ENCODE measurements at regions not wholly inside any gene's neighbourhood (a gene's known extent, or its start where the extent isn't known, plus 50 kb on each side); places are given as distances from the start of the nearest gene placed in this dataset.
"Not testable (repeated sequence)": the region's sequence is repeated elsewhere in the genome, so short reads cannot be mapped to it uniquely, and the experiment has no call there.

DNA sequence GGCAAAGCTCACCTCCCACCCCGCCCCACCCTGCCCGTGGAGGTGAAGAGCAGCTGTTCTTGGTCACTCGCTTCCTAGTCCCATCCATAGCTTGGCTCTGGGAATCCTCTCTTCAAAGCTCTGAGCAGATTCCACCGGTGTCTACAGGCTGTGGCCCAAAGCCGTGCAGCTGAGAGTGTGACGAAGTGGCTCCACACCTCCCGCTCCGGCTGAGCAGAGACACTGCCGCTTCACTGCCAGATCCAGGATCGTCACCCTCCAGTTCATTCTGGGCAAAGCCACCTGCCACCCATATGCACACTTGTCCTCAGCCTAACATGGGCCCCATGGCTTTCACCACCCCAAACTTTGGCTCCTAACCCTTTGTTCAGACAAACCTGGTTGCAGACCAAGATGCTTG, 532.9 kb upstream of the B3GAT1 start:
- H3K4me3 Mint-ChIP-seq (ENCODE audit: unreplicated experiment) = no peak overlapping the region
- peaks cover 38% of the 10 kb centered on the region for H3K4me1 Mint-ChIP-seq (ENCODE audit: low read depth)
- TF ChIP-seq, protein P1, sequence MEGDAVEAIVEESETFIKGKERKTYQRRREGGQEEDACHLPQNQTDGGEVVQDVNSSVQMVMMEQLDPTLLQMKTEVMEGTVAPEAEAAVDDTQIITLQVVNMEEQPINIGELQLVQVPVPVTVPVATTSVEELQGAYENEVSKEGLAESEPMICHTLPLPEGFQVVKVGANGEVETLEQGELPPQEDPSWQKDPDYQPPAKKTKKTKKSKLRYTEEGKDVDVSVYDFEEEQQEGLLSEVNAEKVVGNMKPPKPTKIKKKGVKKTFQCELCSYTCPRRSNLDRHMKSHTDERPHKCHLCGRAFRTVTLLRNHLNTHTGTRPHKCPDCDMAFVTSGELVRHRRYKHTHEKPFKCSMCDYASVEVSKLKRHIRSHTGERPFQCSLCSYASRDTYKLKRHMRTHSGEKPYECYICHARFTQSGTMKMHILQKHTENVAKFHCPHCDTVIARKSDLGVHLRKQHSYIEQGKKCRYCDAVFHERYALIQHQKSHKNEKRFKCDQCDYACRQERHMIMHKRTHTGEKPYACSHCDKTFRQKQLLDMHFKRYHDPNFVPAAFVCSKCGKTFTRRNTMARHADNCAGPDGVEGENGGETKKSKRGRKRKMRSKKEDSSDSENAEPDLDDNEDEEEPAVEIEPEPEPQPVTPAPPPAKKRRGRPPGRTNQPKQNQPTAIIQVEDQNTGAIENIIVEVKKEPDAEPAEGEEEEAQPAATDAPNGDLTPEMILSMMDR (IDR thresholded peaks at IDR 0.05) = no peak
- H3K9me3 Mint-ChIP-seq (ENCODE audit: low read depth) = no peaks in the 10 kb centered on the region
- no peaks in the 10 kb centered on the region for H3K36me3 Mint-ChIP-seq (ENCODE audit: low read depth)
- H3K27ac Mint-ChIP-seq (ENCODE audit: unreplicated experiment) = no peak overlapping the region
- peak; percentile 83 for DNase-seq (ENCODE audit: low spot score)
- H3K27me3 Mint-ChIP-seq (ENCODE audit: low read depth) = no peaks in the 10 kb centered on the region

DNA sequence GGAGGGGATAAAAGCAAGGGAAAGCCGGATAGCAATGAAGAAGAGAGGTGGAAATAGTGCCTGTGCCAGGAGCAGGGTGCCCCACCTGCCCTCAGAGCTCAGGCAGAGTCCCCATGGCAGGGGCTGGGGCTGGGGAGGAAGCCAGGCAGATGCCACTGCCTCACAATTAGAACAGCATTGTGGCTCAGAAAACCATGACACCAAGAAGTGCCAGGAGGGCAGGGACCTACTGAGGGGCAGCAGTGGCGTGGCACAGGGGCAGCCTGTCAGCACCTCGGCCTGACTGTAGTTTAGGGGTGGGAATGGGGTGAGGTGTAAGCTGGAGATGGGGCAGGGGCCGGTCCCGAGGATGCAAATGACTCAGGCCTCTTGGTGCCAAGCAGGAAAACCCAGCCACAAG, 532.1 kb upstream of the B3GAT1 start:
- Mint-ChIP-seq H3K27ac (ENCODE audit: unreplicated experiment) (no peak overlapping the region), H3K9me3 (ENCODE audit: low read depth) (no peaks in the 10 kb centered on the region), H3K4me3 (ENCODE audit: unreplicated experiment) (no peak overlapping the region), H3K36me3 (ENCODE audit: low read depth) (no peaks in the 10 kb centered on the region), H3K4me1 (ENCODE audit: low read depth) (peaks cover 30% of the 10 kb centered on the region), H3K27me3 (ENCODE audit: low read depth) (no peaks in the 10 kb centered on the region)
- TF ChIP-seq, protein P1 (IDR thresholded peaks at IDR 0.05) = no peak
- no peak for DNase-seq (ENCODE audit: low spot score)

DNA sequence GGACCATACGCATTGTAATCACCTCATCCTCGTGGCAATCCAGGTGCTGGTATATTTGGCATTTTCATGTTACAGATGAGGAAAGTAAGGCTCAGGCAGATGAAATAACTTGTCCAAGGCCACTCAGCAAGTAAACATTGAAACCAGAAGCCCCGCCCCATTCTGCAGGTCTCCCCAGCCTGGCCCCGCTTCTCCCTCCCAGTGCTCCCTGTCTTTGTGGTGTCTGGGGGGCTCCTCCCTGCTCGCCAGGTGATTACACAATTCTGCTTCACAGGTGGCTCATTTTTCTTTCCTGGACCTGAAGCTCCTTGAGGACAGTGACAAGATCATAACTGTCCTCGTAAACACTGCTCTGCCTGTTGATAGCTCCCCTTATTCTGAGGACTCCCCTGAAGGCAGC, 531.5 kb upstream of the B3GAT1 start:
- Mint-ChIP-seq H3K9me3 (ENCODE audit: low read depth) (no peaks in the 10 kb centered on the region), H3K27me3 (ENCODE audit: low read depth) (no peaks in the 10 kb centered on the region), H3K4me1 (ENCODE audit: low read depth) (peaks cover 26% of the 10 kb centered on the region), H3K4me3 (ENCODE audit: unreplicated experiment) (no peak overlapping the region), H3K36me3 (ENCODE audit: low read depth) (no peaks in the 10 kb centered on the region), H3K27ac (ENCODE audit: unreplicated experiment) (no peak overlapping the region)
- TF ChIP-seq, protein P1 (IDR thresholded peaks at IDR 0.05) = no peak
- DNase-seq (ENCODE audit: low spot score) = no peak

DNA sequence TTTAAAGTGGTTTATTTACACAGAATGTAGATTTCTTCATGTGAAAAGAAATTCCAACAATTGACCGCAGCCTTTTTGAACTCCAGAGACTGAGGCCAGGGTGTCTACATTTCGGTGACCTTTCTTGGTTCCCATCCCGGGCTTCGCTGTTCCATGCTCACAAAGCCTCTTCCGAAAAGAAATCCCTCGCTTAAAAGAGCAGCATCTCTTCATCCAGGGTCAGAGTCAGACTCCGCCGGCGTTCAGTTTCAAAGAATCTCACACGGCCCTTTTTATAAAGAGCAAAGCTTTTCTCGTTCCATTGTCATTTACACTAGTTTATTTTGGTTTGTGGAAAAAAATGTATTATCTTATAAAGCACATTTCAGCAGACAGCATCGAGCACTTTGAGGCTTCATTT, 530.6 kb upstream of the B3GAT1 start:
- Mint-ChIP-seq H3K36me3 (ENCODE audit: low read depth) (no peaks in the 10 kb centered on the region), H3K27ac (ENCODE audit: unreplicated experiment) (no peak overlapping the region), H3K4me1 (ENCODE audit: low read depth) (peaks cover 19% of the 10 kb centered on the region), H3K4me3 (ENCODE audit: unreplicated experiment) (no peak overlapping the region), H3K9me3 (ENCODE audit: low read depth) (no peaks in the 10 kb centered on the region), H3K27me3 (ENCODE audit: low read depth) (no peaks in the 10 kb centered on the region)
- TF ChIP-seq, protein P1 (IDR thresholded peaks at IDR 0.05) = no peak
- DNase-seq (ENCODE audit: low spot score) = no peak

DNA sequence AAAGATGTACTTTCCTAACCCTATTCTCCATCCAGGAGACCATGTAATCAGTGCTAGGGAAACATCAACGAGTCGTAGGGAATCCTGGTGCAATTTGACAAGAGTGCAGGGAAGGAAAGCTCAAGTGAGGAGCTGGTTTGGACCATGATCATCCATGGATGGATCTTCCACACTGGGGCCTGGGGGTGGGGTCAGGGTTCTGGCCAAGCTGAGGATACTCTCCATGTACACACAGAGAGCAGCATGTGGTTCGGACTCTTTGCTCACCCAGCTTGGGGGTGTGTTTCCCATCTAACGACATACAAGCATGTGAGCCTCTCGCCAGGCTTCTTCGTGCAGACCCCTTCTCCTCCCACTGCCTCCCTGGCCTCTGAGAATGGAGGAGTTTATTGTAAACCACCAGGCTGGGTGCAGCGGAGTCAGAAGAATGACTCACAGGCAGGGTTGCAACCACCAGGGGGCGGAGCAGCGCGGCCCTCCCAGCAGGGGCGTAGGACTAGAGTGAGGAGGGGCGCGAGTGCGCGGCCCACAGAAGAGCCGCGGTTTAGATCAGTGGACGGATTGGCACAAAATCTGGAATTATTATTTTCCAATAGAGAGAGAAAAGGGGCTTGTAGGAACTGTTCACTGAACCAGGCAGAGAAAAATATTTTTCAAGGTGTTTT, 530.0 kb upstream of the B3GAT1 start:
- not testable (repeated sequence) for DNase-seq (ENCODE audit: low spot score); H3K36me3 Mint-ChIP-seq (ENCODE audit: low read depth); H3K9me3 Mint-ChIP-seq (ENCODE audit: low read depth); H3K27me3 Mint-ChIP-seq (ENCODE audit: low read depth)
- TF ChIP-seq, protein P1 (IDR thresholded peaks at IDR 0.05) = peak; percentile 69
- peak overlapping the region; percentile 90 for H3K27ac Mint-ChIP-seq (ENCODE audit: unreplicated experiment)
- H3K4me1 Mint-ChIP-seq (ENCODE audit: low read depth) = peaks cover 17% of the 10 kb centered on the region
- H3K4me3 Mint-ChIP-seq (ENCODE audit: unreplicated experiment) = peak overlapping the region; percentile 58

Data from chondrocyte (in vitro differentiated cells).